ENCODE measurements at regions not wholly inside any gene's neighbourhood (a gene's known extent, or its start where the extent isn't known, plus 50 kb on each side); places are given as distances from the start of the nearest gene placed in this dataset.
"Not testable (repeated sequence)": the region's sequence is repeated elsewhere in the genome, so short reads cannot be mapped to it uniquely, and the experiment has no call there.

- DNase-seq: no peak
Observed at GRCh38 chr2:53610260-53610659, 157.3 kb upstream of the CHAC2 start.

GRCh38 chr2:53609551-53609950 is 158.1 kb upstream of the CHAC2 start:
- no peak for DNase-seq

GRCh38 chr2:53608293-53608692 is 159.3 kb upstream of the CHAC2 start:
- no peak for DNase-seq

- no peak for DNase-seq
Observed at GRCh38 chr2:53600815-53601214, 166.8 kb upstream of the CHAC2 start.

GRCh38 chr2:53586733-53587612 is 180.6 kb upstream of the CHAC2 start:
- not testable (repeated sequence) for DNase-seq

GRCh38 chr2:53584986-53585385 is 182.6 kb upstream of the CHAC2 start:
- DNase-seq: no peak

- no peak for DNase-seq
Observed at GRCh38 chr2:53583583-53583982, 184.0 kb upstream of the CHAC2 start.

GRCh38 chr2:53582556-53582955 is 185.0 kb upstream of the CHAC2 start:
- DNase-seq: no peak

GRCh38 chr2:53576166-53576565 is 191.4 kb upstream of the CHAC2 start:
- no peak for DNase-seq

- no peak for DNase-seq
Observed at GRCh38 chr2:53575721-53576124, 191.9 kb upstream of the CHAC2 start.

GRCh38 chr2:53572696-53573095 is 194.9 kb upstream of the CHAC2 start:
- no peak for DNase-seq

- DNase-seq: no peak
Observed at GRCh38 chr2:53569957-53570727, 197.5 kb upstream of the CHAC2 start.

- DNase-seq: no peak
Observed at GRCh38 chr2:53568469-53568868, 199.1 kb upstream of the CHAC2 start.

- DNase-seq: no peak
Observed at GRCh38 chr2:53567073-53567472, 200.5 kb upstream of the CHAC2 start.

GRCh38 chr2:53562407-53562806 is 205.2 kb upstream of the CHAC2 start:
- no peak for DNase-seq

- DNase-seq: no peak
Observed at GRCh38 chr2:53561155-53561554, 206.4 kb upstream of the CHAC2 start.

- DNase-seq: no peak
Observed at GRCh38 chr2:53559302-53559966, 208.2 kb upstream of the CHAC2 start.

- no peak for DNase-seq
Observed at GRCh38 chr2:53558867-53559266, 208.7 kb upstream of the CHAC2 start.

- DNase-seq: no peak
Observed at GRCh38 chr2:53549497-53549896, 218.1 kb upstream of the CHAC2 start.

GRCh38 chr2:53545604-53546003 is 222.0 kb upstream of the CHAC2 start:
- no peak for DNase-seq

GRCh38 chr2:53544871-53545558 is 222.6 kb upstream of the CHAC2 start:
- no peak for DNase-seq

- DNase-seq: no peak
Observed at GRCh38 chr2:53543083-53543482, 224.5 kb upstream of the CHAC2 start.

Measured in activated naive CD4-positive, alpha-beta T cell treated with Interleukin-2 at 50 U/mL for 16 hours (primary cell).